ENCODE measurements at regions not wholly inside any gene's neighbourhood (a gene's known extent, or its start where the extent isn't known, plus 50 kb on each side); places are given as distances from the start of the nearest gene placed in this dataset.
"Not testable (repeated sequence)": the region's sequence is repeated elsewhere in the genome, so short reads cannot be mapped to it uniquely, and the experiment has no call there.

DNA sequence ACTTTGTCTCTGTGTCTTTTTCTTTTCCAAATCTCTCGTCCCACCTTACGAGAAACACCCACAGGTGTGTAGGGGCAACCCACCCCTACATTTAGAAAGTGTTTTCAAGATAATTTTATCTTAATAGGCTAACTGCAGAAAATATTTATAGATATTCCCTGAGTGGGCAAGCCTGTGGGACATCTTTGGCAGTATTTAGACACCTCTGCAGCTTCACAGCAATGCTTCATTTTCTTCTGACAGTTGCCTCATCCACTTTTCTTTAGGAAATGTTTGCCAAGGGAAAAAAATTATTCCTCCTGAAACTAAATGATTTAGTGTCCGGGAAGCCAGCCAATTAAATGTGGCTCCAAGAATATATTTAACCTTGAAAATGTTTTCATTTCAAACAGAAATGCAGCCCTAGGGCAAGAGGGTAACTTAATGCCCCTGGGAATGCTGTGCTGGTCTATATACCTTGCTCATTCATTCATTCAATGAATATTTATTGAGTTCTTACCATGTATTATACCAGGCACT is 290.4 kb downstream of the ABCC12 start:
- H3K36me3 ChIP-seq: no peaks in the 10 kb centered on the region
- in situ Hi-C loops (cut with MboI; ENCODE audit: low sequenced_read_pairs in 4 of 4): no loop called here
- intact Hi-C loops (cut with DNase I; ENCODE audit: low total_unique reads): no loop called here
- H3K27ac ChIP-seq: no peak overlapping the region
- no peak for TF ChIP-seq POLR2A (IDR thresholded peaks at IDR 0.05)
- TF ChIP-seq, protein P1, sequence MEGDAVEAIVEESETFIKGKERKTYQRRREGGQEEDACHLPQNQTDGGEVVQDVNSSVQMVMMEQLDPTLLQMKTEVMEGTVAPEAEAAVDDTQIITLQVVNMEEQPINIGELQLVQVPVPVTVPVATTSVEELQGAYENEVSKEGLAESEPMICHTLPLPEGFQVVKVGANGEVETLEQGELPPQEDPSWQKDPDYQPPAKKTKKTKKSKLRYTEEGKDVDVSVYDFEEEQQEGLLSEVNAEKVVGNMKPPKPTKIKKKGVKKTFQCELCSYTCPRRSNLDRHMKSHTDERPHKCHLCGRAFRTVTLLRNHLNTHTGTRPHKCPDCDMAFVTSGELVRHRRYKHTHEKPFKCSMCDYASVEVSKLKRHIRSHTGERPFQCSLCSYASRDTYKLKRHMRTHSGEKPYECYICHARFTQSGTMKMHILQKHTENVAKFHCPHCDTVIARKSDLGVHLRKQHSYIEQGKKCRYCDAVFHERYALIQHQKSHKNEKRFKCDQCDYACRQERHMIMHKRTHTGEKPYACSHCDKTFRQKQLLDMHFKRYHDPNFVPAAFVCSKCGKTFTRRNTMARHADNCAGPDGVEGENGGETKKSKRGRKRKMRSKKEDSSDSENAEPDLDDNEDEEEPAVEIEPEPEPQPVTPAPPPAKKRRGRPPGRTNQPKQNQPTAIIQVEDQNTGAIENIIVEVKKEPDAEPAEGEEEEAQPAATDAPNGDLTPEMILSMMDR (IDR thresholded peaks at IDR 0.05 in 4 of 5, conservative IDR thresholded peaks at IDR 0.05 in 1 of 5): no peak
- DNase-seq: no peak
- H3K27me3 ChIP-seq: peaks cover 0 to 3% (median 0%) of the 10 kb centered on the region in 3 donors
- no peak overlapping the region for H3K4me3 ChIP-seq
- no peaks in the 10 kb centered on the region for H3K9me3 ChIP-seq
- ATAC-seq: no peak
- H3K4me1 ChIP-seq: no peaks in the 10 kb centered on the region

DNA sequence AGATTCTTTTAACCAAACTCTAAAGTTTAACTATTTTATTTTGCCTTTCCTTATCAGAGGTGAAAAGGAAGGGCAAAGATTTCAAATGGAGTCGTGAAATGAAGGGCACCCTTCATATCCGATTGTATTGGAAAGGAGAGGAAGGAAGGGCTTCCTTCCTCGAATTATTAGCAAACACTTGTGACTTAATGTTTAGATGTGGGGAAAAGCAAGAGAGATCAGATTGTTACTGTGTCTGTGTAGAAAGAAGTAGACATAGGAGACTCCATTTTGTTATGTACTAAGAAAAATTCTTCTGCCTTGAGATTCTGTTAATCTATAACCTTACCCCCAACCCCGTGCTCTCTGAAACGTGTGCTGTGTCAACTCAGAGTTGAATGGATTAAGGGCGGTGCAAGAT is 291.5 kb downstream of the ABCC12 start:
- H3K9me3 ChIP-seq; in situ Hi-C loops (cut with MboI; ENCODE audit: low sequenced_read_pairs in 4 of 4); H3K27ac ChIP-seq; intact Hi-C loops (cut with DNase I; ENCODE audit: low total_unique reads); H3K4me3 ChIP-seq; H3K4me1 ChIP-seq; H3K27me3 ChIP-seq; DNase-seq; ATAC-seq; H3K36me3 ChIP-seq: not testable (repeated sequence)

DNA sequence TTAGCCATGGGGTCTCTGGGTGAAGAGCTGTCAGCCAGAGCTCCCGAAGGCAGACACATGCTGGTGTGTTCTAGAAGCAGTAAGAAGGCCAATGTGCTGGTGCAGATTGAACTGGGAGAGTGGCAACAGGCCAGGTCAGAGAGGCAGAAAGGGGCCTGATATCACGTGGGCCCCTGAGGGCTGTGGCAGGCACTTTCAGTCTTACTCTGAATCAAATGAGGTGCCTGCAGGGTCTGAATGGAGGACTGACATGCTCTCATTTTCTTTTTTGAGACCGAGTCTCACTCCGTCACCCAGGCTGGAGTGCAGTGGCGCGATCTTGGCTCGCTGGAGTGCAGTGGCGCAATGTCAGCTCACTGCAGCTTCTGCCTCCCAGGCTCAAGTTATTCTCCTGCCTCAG is 293.8 kb downstream of the ABCC12 start:
- ATAC-seq: no peak
- in situ Hi-C loops (cut with MboI; ENCODE audit: low sequenced_read_pairs in 4 of 4): no loop called here
- no peaks in the 10 kb centered on the region for H3K9me3 ChIP-seq
- H3K36me3 ChIP-seq: no peaks in the 10 kb centered on the region
- TF ChIP-seq, protein P1 (IDR thresholded peaks at IDR 0.05 in 4 of 5, conservative IDR thresholded peaks at IDR 0.05 in 1 of 5): no peak
- no peak for TF ChIP-seq POLR2A (IDR thresholded peaks at IDR 0.05)
- no peak overlapping the region for H3K4me3 ChIP-seq
- intact Hi-C loops (cut with DNase I; ENCODE audit: low total_unique reads): no loop called here
- no peak for DNase-seq
- no peak overlapping the region for H3K27ac ChIP-seq
- H3K27me3 ChIP-seq: peaks cover 0 to 3% (median 0%) of the 10 kb centered on the region in 3 donors
- H3K4me1 ChIP-seq: no peaks in the 10 kb centered on the region

DNA sequence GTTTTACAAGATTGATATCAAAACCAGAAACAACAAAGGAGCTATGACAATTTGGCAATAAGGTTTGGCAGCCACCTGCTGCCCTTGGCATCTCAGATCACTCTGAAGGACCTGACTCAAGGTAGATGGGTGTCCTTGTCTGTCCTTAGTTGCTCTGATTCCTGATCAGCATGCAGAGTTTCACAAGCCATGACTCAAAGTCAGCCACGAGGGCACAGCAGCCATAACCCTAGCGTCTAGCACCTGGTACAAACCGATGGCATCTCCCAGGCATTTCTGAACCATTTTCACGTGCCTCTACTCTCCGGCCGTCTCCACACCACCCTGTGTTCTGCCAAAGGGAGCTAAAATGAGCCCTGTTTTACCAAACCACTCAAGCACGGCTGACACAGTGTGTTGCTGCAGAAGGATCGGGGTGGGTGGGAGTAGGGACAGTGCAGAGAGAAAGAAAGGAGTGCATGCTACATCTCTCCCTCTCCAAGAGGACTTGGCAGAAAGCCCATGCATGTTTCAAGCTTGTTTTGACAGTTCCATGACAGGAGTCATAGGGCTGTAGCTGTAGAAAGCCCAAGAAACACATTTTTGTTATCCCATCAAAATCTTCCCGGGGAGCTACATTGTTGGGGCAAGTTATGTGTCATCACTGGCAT is 297.3 kb downstream of the ABCC12 start:
- intact Hi-C loops (cut with DNase I; ENCODE audit: low total_unique reads) (no loop called here), in situ Hi-C loops (cut with MboI; ENCODE audit: low sequenced_read_pairs in 4 of 4) (no loop called here)
- DNase-seq: no peak
- Histone ChIP-seq H3K36me3 (no peaks in the 10 kb centered on the region), H3K27ac (no peak overlapping the region), H3K4me3 (no peak overlapping the region), H3K27me3 (peaks cover 0 to 3% (median 0%) of the 10 kb centered on the region in 3 donors), H3K9me3 (no peaks in the 10 kb centered on the region), H3K4me1 (no peaks in the 10 kb centered on the region)
- no peak for ATAC-seq
- TF ChIP-seq, protein P1 (IDR thresholded peaks at IDR 0.05 in 4 of 5, conservative IDR thresholded peaks at IDR 0.05 in 1 of 5): no peak
- TF ChIP-seq POLR2A (IDR thresholded peaks at IDR 0.05): no peak

DNA sequence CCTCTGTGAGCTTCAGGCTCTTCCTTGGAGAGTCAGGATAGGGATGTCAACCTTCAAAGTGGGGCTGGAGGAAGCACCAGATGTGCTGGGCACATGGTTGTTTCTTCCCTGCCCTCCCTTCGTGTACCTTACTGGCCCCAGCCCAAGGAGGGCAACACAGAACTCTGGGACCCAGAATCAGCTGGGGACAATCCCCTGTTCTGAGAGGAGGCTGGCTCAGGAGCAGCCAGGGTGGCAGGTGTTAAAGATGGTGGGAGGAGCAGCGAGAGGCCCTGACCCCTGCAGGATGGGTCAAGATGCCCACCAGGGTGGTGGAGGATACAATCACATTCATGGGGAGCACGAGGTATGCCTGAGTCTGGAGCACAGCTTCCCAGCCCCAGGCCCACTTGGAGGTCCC is 300.4 kb downstream of the ABCC12 start:
- no peaks in the 10 kb centered on the region for H3K9me3 ChIP-seq
- H3K27me3 ChIP-seq: no peaks in the 10 kb centered on the region
- in situ Hi-C loops (cut with MboI; ENCODE audit: low sequenced_read_pairs in 4 of 4): no loop called here
- no peaks in the 10 kb centered on the region for H3K36me3 ChIP-seq
- H3K4me1 ChIP-seq: no peaks in the 10 kb centered on the region
- ATAC-seq: no peak
- H3K27ac ChIP-seq: no peak overlapping the region
- H3K4me3 ChIP-seq: no peak overlapping the region
- TF ChIP-seq, protein P1 (IDR thresholded peaks at IDR 0.05 in 4 of 5, conservative IDR thresholded peaks at IDR 0.05 in 1 of 5): no peak
- TF ChIP-seq POLR2A (IDR thresholded peaks at IDR 0.05): no peak
- intact Hi-C loops (cut with DNase I; ENCODE audit: low total_unique reads): no loop called here
- DNase-seq: no peak

Measured in gastrocnemius medialis (tissue), 4 donors.